HG02588 (cell line): ENCODE measurements at regions not wholly inside any gene's neighbourhood (a gene's known extent, or its start where the extent isn't known, plus 50 kb on each side); places are given as distances from the start of the nearest gene placed in this dataset.
A peak's percentile ranks its signal among the peaks of the same experiment; 100 is the strongest.
"Not testable (repeated sequence)": the region's sequence is repeated elsewhere in the genome, so short reads cannot be mapped to it uniquely, and the experiment has no call there.

Experiments
- ATAC-seq: cut with Tn5 transposase; IDR thresholded peaks from one replicate; pipeline ENCODE4 v1.9.1; 2021; ENCODE audit warnings: mild to moderate bottlenecking, moderate library complexity; ENCODE audit not compliant: unreplicated experiment

GRCh38 chr18:37847544-37847943 lies 281.9 kb upstream of the CELF4 start:
- no peak for ATAC-seq

- ATAC-seq = no peak
Measured at GRCh38 chr18:37846996-37847395, 281.4 kb upstream of the CELF4 start.

GRCh38 chr18:37845498-37845897 lies 279.9 kb upstream of the CELF4 start:
- no peak for ATAC-seq

GRCh38 chr18:37844209-37844970 lies 278.8 kb upstream of the CELF4 start:
- no peak for ATAC-seq

- no peak for ATAC-seq
Measured at GRCh38 chr18:37838083-37838482, 272.5 kb upstream of the CELF4 start.

- ATAC-seq = no peak
Measured at GRCh38 chr18:37836071-37836970, 270.7 kb upstream of the CELF4 start.

- ATAC-seq = not testable (repeated sequence)
Measured at GRCh38 chr18:37832010-37832695, 266.6 kb upstream of the CELF4 start.

GRCh38 chr18:37812961-37813360 lies 247.4 kb upstream of the CELF4 start:
- ATAC-seq = no peak

GRCh38 chr18:37805773-37806404 lies 240.3 kb upstream of the CELF4 start:
- no peak for ATAC-seq

GRCh38 chr18:37796823-37797349 lies 231.3 kb upstream of the CELF4 start:
- ATAC-seq = no peak

- no peak for ATAC-seq
Measured at GRCh38 chr18:37787452-37787851, 221.9 kb upstream of the CELF4 start.

GRCh38 chr18:37783771-37784170 lies 218.2 kb upstream of the CELF4 start:
- ATAC-seq = no peak

GRCh38 chr18:37779220-37779619 lies 213.6 kb upstream of the CELF4 start:
- no peak for ATAC-seq

- ATAC-seq = peak; percentile 67
Measured at GRCh38 chr18:37778417-37779165, 213.0 kb upstream of the CELF4 start.

- ATAC-seq = no peak
Measured at GRCh38 chr18:37769826-37770225, 204.2 kb upstream of the CELF4 start.

GRCh38 chr18:37764541-37765288 lies 199.1 kb upstream of the CELF4 start:
- ATAC-seq = no peak

- no peak for ATAC-seq
Measured at GRCh38 chr18:37762076-37762621, 196.6 kb upstream of the CELF4 start.

GRCh38 chr18:37754141-37754540 lies 188.5 kb upstream of the CELF4 start:
- no peak for ATAC-seq

- ATAC-seq = no peak
Measured at GRCh38 chr18:37742436-37742835, 176.8 kb upstream of the CELF4 start.
